CD4-positive, alpha-beta memory T cell (primary cell): ENCODE measurements at regions not wholly inside any gene's neighbourhood (a gene's known extent, or its start where the extent isn't known, plus 50 kb on each side); places are given as distances from the start of the nearest gene placed in this dataset.

Experiments
- CTCF ChIA-PET: fragments of 350-600 bp; sonication (Branson Sonifier 250); formaldehyde crosslinking; loops from one replicate; lab custom pipeline; 2021; ENCODE audit warnings: inconsistent platforms; ENCODE audit not compliant: partially characterized antibody; lab: Charles Lee
- POLR2A ChIA-PET: fragments of 350-600 bp; sonication (Branson Sonifier 250); formaldehyde crosslinking; loops from one replicate; lab custom pipeline; 2021; ENCODE audit not compliant: partially characterized antibody; lab: Charles Lee
- DNase-seq, 5 donors: peaks; one replicate each; pipeline versions ENCODE4 v3.0.0 to v3.0.0-alpha.2; 2020 to 2022; ENCODE audit warnings: mixed read lengths in 1 of 5
- H3K27ac ChIP-seq: one replicate; pipeline ENCODE4 v1.7.0; 2013; ENCODE audit warnings: low read depth, low read length
- H3K27me3 ChIP-seq: 2 replicates; pipeline ENCODE4 v1.7.0; 2013; ENCODE audit warnings: mild to moderate bottlenecking, low read length, moderate library complexity; ENCODE audit not compliant: insufficient read depth
- H3K36me3 ChIP-seq: 2 replicates; pipeline ENCODE4 v1.7.0; 2013; ENCODE audit warnings: mild to moderate bottlenecking, low read length, moderate library complexity; ENCODE audit not compliant: insufficient read depth
- H3K4me1 ChIP-seq: 2 replicates; pipeline ENCODE4 v1.7.0; 2013; ENCODE audit warnings: mild to moderate bottlenecking, low read length, moderate library complexity; ENCODE audit not compliant: insufficient read depth
- H3K4me3 ChIP-seq, 2 donors: one replicate each; pipeline ENCODE4 v1.7.0; 2013; ENCODE audit warnings: low read length in 2 of 2, mild to moderate bottlenecking in 1 of 2
- H3K9me3 ChIP-seq, 2 donors: one replicate each; pipeline ENCODE4 v1.7.0; 2013; ENCODE audit warnings: low read length in 2 of 2, control low read depth in 1 of 2; ENCODE audit not compliant: control insufficient read depth in 1 of 2
- H3K27ac Mint-ChIP-seq, 7 donors: one replicate each; pipeline ENCODE4 v1.8.0; 2020 to 2021; ENCODE audit warnings: mixed read lengths in 7 of 7, mild to moderate bottlenecking in 6 of 7, inconsistent platforms in 3 of 7, moderate library complexity in 3 of 7
- H3K27me3 Mint-ChIP-seq, 2 donors: one replicate each; pipeline ENCODE4 v1.8.0; 2020 to 2021; ENCODE audit warnings: mixed read lengths in 2 of 2
- H3K36me3 Mint-ChIP-seq, 2 donors: one replicate each; pipeline ENCODE4 v1.8.0; 2020 to 2021; ENCODE audit warnings: mixed read lengths in 2 of 2, inconsistent platforms in 1 of 2, mild to moderate bottlenecking in 1 of 2
- H3K4me1 Mint-ChIP-seq, 4 donors: one replicate each; pipeline ENCODE4 v1.8.0; 2020 to 2021; ENCODE audit warnings: mixed read lengths in 4 of 4, mild to moderate bottlenecking in 1 of 4
- H3K4me3 Mint-ChIP-seq, 8 donors: one replicate each; pipeline ENCODE4 v1.8.0; 2020 to 2021; ENCODE audit warnings: mixed read lengths in 8 of 8, mild to moderate bottlenecking in 7 of 8, moderate library complexity in 6 of 8, inconsistent platforms in 3 of 8
- H3K9me3 Mint-ChIP-seq, 8 donors: one replicate each; pipeline ENCODE4 v1.8.0; 2020 to 2021; ENCODE audit warnings: mixed read lengths in 8 of 8, mild to moderate bottlenecking in 5 of 8, inconsistent platforms in 3 of 8, moderate library complexity in 1 of 8
- intact Hi-C: fragments of 100-400 bp; cut with micrococcal nuclease; formaldehyde crosslinking; loops from one replicate; pipeline ENCODE4 v1.15.1; 2023

GRCh38 chr2:8242739-8243138 lies 439.1 kb upstream of the ID2 start:
- H3K27me3 ChIP-seq = no peaks in the 10 kb centered on the region
- Mint-ChIP-seq H3K27ac (no peak overlapping the region), H3K27me3 (no peaks in the 10 kb centered on the region), H3K4me1 (peaks cover 4 to 17% (median 11%) of the 10 kb centered on the region in 4 donors), H3K36me3 (peaks cover 6 to 33% of the 10 kb centered on the region in 2 donors), H3K4me3 (no peak overlapping the region), H3K9me3 (peaks cover 0 to 25% (median 22%) of the 10 kb centered on the region in 8 donors)
- H3K27ac ChIP-seq = no peak overlapping the region
- DNase-seq = no peak
- ChIA-PET CTCF (no interaction called here), POLR2A (no interaction called here)
- peaks cover 0 to 7% of the 10 kb centered on the region in 2 donors for H3K9me3 ChIP-seq
- no peak overlapping the region for H3K4me3 ChIP-seq
- H3K4me1 ChIP-seq = no peaks in the 10 kb centered on the region
- no peaks in the 10 kb centered on the region for H3K36me3 ChIP-seq
- intact Hi-C loops = no loop called here

DNA sequence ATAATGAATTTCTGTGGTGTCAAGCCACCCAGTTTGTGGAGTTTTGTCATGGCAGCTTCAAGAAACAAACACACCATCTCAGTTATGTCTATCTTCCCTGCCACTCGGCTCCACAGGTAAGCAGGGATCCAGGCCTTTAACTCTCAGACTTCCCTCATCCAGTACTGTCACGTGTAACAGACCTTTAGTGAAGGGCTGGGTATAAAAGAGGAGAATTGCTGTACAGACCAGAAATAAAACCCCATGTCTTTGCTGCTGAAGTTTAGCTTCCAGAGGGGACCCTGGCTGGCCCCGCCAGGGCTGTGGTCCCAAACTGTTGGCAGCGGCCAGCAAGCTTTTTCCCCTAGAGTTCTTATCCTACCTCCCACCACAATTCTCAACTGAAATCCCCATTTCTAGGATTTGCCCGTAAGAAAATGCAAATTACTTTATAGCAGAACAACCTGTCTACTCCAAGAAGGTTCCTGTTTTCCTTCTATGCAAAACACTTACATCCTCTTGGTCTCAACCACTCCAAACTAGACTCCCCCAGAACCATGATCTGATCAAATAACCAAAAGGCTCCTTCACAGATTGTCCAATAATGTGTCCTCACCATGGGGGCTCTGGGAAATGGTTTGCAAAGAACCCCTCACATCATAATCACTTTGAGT lies 438.0 kb upstream of the ID2 start:
- intact Hi-C loops = no loop called here
- Histone ChIP-seq H3K27me3 (no peaks in the 10 kb centered on the region), H3K4me1 (no peaks in the 10 kb centered on the region), H3K27ac (no peak overlapping the region), H3K4me3 (no peak overlapping the region), H3K9me3 (peaks cover 0 to 7% of the 10 kb centered on the region in 2 donors), H3K36me3 (no peaks in the 10 kb centered on the region)
- DNase-seq = no peak
- H3K4me3 Mint-ChIP-seq = no peak overlapping the region
- peaks cover 0 to 25% (median 22%) of the 10 kb centered on the region in 8 donors for H3K9me3 Mint-ChIP-seq
- H3K36me3 Mint-ChIP-seq = peaks cover 6 to 33% of the 10 kb centered on the region in 2 donors
- no peaks in the 10 kb centered on the region for H3K27me3 Mint-ChIP-seq
- ChIA-PET POLR2A (no interaction called here), CTCF (interaction anchor here (1.3 kb wide), 1 partner anchor 10 kb away, joined by 3 read pairs; no protein-coding TSS in a partner anchor)
- H3K4me1 Mint-ChIP-seq = peaks cover 4 to 14% (median 9%) of the 10 kb centered on the region in 4 donors
- no peak overlapping the region for H3K27ac Mint-ChIP-seq

- peaks cover 0 to 7% of the 10 kb centered on the region in 2 donors for H3K9me3 ChIP-seq
- intact Hi-C loops = no loop called here
- no peaks in the 10 kb centered on the region for H3K36me3 ChIP-seq
- Mint-ChIP-seq H3K4me3 (no peak overlapping the region), H3K27ac (no peak overlapping the region), H3K4me1 (peaks cover 3 to 7% (median 5%) of the 10 kb centered on the region in 4 donors), H3K36me3 (peaks cover 6 to 33% of the 10 kb centered on the region in 2 donors), H3K27me3 (no peaks in the 10 kb centered on the region), H3K9me3 (peaks cover 0 to 25% (median 22%) of the 10 kb centered on the region in 8 donors)
- no peaks in the 10 kb centered on the region for H3K27me3 ChIP-seq
- H3K27ac ChIP-seq = no peak overlapping the region
- ChIA-PET CTCF (no interaction called here), POLR2A (no interaction called here)
- DNase-seq = no peak
- H3K4me3 ChIP-seq = no peak overlapping the region
- no peaks in the 10 kb centered on the region for H3K4me1 ChIP-seq
Measured at GRCh38 chr2:8244639-8245038, 437.2 kb upstream of the ID2 start.

DNA sequence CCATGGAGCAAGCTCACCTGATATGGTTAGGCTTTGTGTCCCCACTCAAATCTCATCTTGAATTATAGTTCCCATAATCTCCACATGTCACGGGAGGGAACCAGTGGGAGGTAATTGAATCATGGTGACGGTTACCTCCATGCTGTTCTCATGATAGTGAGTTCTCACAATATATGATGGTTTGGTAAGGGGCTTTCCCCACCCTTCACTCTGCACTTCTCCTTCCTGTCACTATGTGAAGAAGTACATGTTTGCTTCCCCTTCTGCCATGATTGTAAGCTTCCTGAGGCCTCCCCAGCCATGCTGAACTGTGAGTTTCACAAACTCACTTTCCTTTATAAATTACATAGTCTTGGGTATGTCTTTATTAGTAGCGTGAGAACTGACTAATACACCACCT lies 435.7 kb upstream of the ID2 start:
- no peak overlapping the region for H3K4me3 Mint-ChIP-seq
- Histone ChIP-seq H3K27me3 (no peaks in the 10 kb centered on the region), H3K9me3 (peaks cover 0 to 7% of the 10 kb centered on the region in 2 donors), H3K36me3 (no peaks in the 10 kb centered on the region), H3K4me3 (no peak overlapping the region), H3K4me1 (no peaks in the 10 kb centered on the region), H3K27ac (no peak overlapping the region)
- H3K9me3 Mint-ChIP-seq = peaks cover 0 to 31% (median 22%) of the 10 kb centered on the region in 8 donors
- CTCF ChIA-PET = no interaction called here
- DNase-seq = no peak
- no peak overlapping the region for H3K27ac Mint-ChIP-seq
- intact Hi-C loops = no loop called here
- H3K36me3 Mint-ChIP-seq = peaks cover 6 to 33% of the 10 kb centered on the region in 2 donors
- POLR2A ChIA-PET = no interaction called here
- H3K27me3 Mint-ChIP-seq = no peaks in the 10 kb centered on the region
- H3K4me1 Mint-ChIP-seq = peaks cover 0 to 1% (median 0%) of the 10 kb centered on the region in 4 donors

GRCh38 chr2:8247905-8248622 lies 433.8 kb upstream of the ID2 start:
- DNase-seq = no peak
- intact Hi-C loops = no loop called here
- Histone ChIP-seq H3K27ac (no peak overlapping the region), H3K4me1 (no peaks in the 10 kb centered on the region), H3K4me3 (no peak overlapping the region), H3K36me3 (no peaks in the 10 kb centered on the region), H3K9me3 (peaks cover 0 to 7% of the 10 kb centered on the region in 2 donors), H3K27me3 (no peaks in the 10 kb centered on the region)
- H3K36me3 Mint-ChIP-seq = peaks cover 6 to 33% of the 10 kb centered on the region in 2 donors
- peaks cover 0 to 31% (median 22%) of the 10 kb centered on the region in 8 donors for H3K9me3 Mint-ChIP-seq
- peak overlapping the region in 1 of 7 donors; percentile 50 for H3K27ac Mint-ChIP-seq
- ChIA-PET POLR2A (no interaction called here), CTCF (no interaction called here)
- no peaks in the 10 kb centered on the region for H3K4me1 Mint-ChIP-seq
- H3K4me3 Mint-ChIP-seq = no peak overlapping the region
- H3K27me3 Mint-ChIP-seq = no peaks in the 10 kb centered on the region

DNA sequence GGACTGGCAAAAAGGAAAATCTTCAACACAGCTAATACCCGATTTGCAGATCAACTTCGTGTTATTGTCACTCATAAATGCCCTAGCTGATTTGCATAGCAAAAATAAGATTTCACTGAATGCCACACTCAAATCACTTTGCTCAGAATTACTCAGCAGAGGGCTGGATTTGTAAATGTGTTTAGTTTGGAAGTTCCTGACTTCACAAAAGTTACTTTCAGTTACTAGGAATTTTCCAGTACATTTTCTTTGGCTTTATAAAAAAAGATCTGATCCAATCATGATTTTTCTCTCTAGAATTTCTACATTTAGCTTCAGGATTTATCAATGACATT lies 433.3 kb upstream of the ID2 start:
- H3K9me3 ChIP-seq = peaks cover 0 to 5% of the 10 kb centered on the region in 2 donors
- ChIA-PET CTCF (no interaction called here), POLR2A (no interaction called here)
- no peak overlapping the region for H3K27ac Mint-ChIP-seq
- DNase-seq = no peak
- H3K4me1 ChIP-seq = no peaks in the 10 kb centered on the region
- H3K27me3 ChIP-seq = no peaks in the 10 kb centered on the region
- no peaks in the 10 kb centered on the region for H3K4me1 Mint-ChIP-seq
- H3K27ac ChIP-seq = no peak overlapping the region
- no peak overlapping the region for H3K4me3 Mint-ChIP-seq
- H3K4me3 ChIP-seq = no peak overlapping the region
- no peaks in the 10 kb centered on the region for H3K36me3 ChIP-seq
- intact Hi-C loops = no loop called here
- peaks cover 6 to 28% of the 10 kb centered on the region in 2 donors for H3K36me3 Mint-ChIP-seq
- no peaks in the 10 kb centered on the region for H3K27me3 Mint-ChIP-seq
- H3K9me3 Mint-ChIP-seq = peaks cover 0 to 31% (median 18%) of the 10 kb centered on the region in 8 donors

DNA sequence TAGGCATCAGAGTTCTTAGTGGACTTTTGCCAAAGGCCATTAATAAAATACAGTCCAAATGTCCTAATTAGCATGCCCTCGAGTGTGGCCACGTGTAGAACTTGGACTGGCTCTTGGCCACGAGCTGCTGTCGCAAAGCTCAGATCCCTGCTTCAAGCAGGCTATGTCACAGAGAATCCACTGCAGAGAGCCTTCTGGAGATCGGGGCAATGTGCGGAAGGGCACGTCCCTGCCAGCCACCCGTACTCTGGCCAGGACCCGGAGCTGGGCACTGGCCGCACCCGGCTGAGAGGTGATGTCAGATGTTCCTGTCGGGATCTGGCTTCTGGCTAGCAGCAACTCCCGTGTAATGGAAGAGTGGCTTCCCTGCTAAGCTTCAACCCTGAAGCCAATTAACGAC lies 432.7 kb upstream of the ID2 start:
- peaks cover 0 to 3% of the 10 kb centered on the region in 2 donors for H3K9me3 ChIP-seq
- ChIA-PET CTCF (no interaction called here), POLR2A (no interaction called here)
- H3K36me3 ChIP-seq = no peaks in the 10 kb centered on the region
- Mint-ChIP-seq H3K4me1 (peaks cover under 1 to 5% (median 3%) of the 10 kb centered on the region in 4 donors), H3K36me3 (peaks cover 6 to 23% of the 10 kb centered on the region in 2 donors), H3K27ac (no peak overlapping the region), H3K4me3 (no peak overlapping the region), H3K27me3 (no peaks in the 10 kb centered on the region), H3K9me3 (peaks cover 0 to 28% (median 15%) of the 10 kb centered on the region in 8 donors)
- H3K27me3 ChIP-seq = no peaks in the 10 kb centered on the region
- DNase-seq = no peak
- no peaks in the 10 kb centered on the region for H3K4me1 ChIP-seq
- no peak overlapping the region for H3K4me3 ChIP-seq
- intact Hi-C loops = no loop called here
- no peak overlapping the region for H3K27ac ChIP-seq
